Left lung (tissue), 4 donors: ENCODE measurements at regions not wholly inside any gene's neighbourhood (a gene's known extent, or its start where the extent isn't known, plus 50 kb on each side); places are given as distances from the start of the nearest gene placed in this dataset.

Source experiments
- ATAC-seq: fragments of 200-7000 bp; cut with Tn5 transposase; one replicate; pipeline ENCODE4 v1.9.1; 2020; ENCODE audit warnings: moderate library complexity
- DNase-seq, 4 donors: peaks; one replicate each; pipeline ENCODE4 v3.0.0-alpha.2; 2013 to 2020
- H3K27ac ChIP-seq, 2 donors: fragments of 200-600 bp; sonication (generic) in 1 of 2; one replicate each; pipeline versions ENCODE4 v1.5.0 to v1.8.0; 2020 to 2021
- H3K27me3 ChIP-seq, 2 donors: fragments of 200-600 bp; sonication (generic) in 1 of 2; one replicate each; pipeline versions ENCODE4 v1.5.0 to v1.8.0; 2020 to 2021
- H3K36me3 ChIP-seq, 2 donors: fragments of 200-600 bp; sonication (generic) in 1 of 2; one replicate each; pipeline versions ENCODE4 v1.5.0 to v1.8.0; 2020 to 2021
- H3K4me1 ChIP-seq, 2 donors: fragments of 200-600 bp; one replicate each; pipeline ENCODE4 v1.8.0; 2021
- H3K4me3 ChIP-seq, 2 donors: fragments of 200-600 bp; sonication (generic) in 1 of 2; one replicate each; pipeline versions ENCODE4 v1.5.0 to v1.8.0; 2020 to 2021; ENCODE audit warnings: mild to moderate bottlenecking in 1 of 2
- H3K9me3 ChIP-seq, 2 donors: fragments of 200-600 bp; sonication (generic) in 1 of 2; one replicate each; pipeline versions ENCODE4 v1.5.0 to v1.8.0; 2020 to 2021
- CTCF ChIP-seq, 2 donors: fragments of 200-600 bp; sonication (generic) in 1 of 2; IDR thresholded peaks; one replicate each; pipeline versions ENCODE4 v1.5.0 to v1.8.0; 2021; ENCODE audit warnings: antibody characterized with exemption in 2 of 2
- intact Hi-C, 2 donors: fragments of 100-400 bp; cut with DNase I; formaldehyde crosslinking; loops; one replicate each; pipeline versions ENCODE4 v1.11.2 to v1.14.2; 2022
- donor health status: DM: no; HTN: yes; CAD: no.
- donor health status: DM: no; HTN: no; CAD: no.

GRCh38 chr12:126547905-126548304, 1482.7 kb downstream of the AACS start:
- H3K4me1 ChIP-seq = no peaks in the 10 kb centered on the region
- no peaks in the 10 kb centered on the region for H3K9me3 ChIP-seq
- H3K4me3 ChIP-seq = no peak overlapping the region
- no peak for ATAC-seq
- H3K27me3 ChIP-seq = no peaks in the 10 kb centered on the region
- no peaks in the 10 kb centered on the region for H3K36me3 ChIP-seq
- intact Hi-C loops = no loop called here
- no peak for DNase-seq
- H3K27ac ChIP-seq = no peak overlapping the region
- no peak for TF ChIP-seq CTCF (IDR thresholded peaks at IDR 0.05)

GRCh38 chr12:126551869-126552268, 1486.6 kb downstream of the AACS start:
- intact Hi-C loops = no loop called here
- ATAC-seq = no peak

GRCh38 chr12:126554625-126555024, 1489.4 kb downstream of the AACS start:
- no peak for DNase-seq
- Histone ChIP-seq H3K4me3 (no peak overlapping the region), H3K4me1 (no peaks in the 10 kb centered on the region), H3K36me3 (no peaks in the 10 kb centered on the region), H3K27ac (no peak overlapping the region), H3K9me3 (peaks cover 0 to 11% of the 10 kb centered on the region in 2 donors), H3K27me3 (no peaks in the 10 kb centered on the region)
- no peak for TF ChIP-seq CTCF (IDR thresholded peaks at IDR 0.05)
- no peak for ATAC-seq
- intact Hi-C loops = no loop called here

More at GRCh38 chr12:126551869-126552268, 1486.6 kb downstream of the AACS start:
- H3K9me3 ChIP-seq = peaks cover 0 to 9% of the 10 kb centered on the region in 2 donors
- no peaks in the 10 kb centered on the region for H3K36me3 ChIP-seq
- H3K27me3 ChIP-seq = no peaks in the 10 kb centered on the region
- no peak overlapping the region for H3K27ac ChIP-seq
- DNase-seq = no peak
- TF ChIP-seq CTCF (IDR thresholded peaks at IDR 0.05) = no peak
- no peak overlapping the region for H3K4me3 ChIP-seq
- H3K4me1 ChIP-seq = no peaks in the 10 kb centered on the region

- Histone ChIP-seq H3K36me3 (no peaks in the 10 kb centered on the region), H3K27me3 (no peaks in the 10 kb centered on the region), H3K9me3 (peaks cover 0 to 11% of the 10 kb centered on the region in 2 donors), H3K4me3 (no peak overlapping the region), H3K27ac (no peak overlapping the region), H3K4me1 (no peaks in the 10 kb centered on the region)
- ATAC-seq (no peak), DNase-seq (no peak)
- intact Hi-C loops = no loop called here
- no peak for TF ChIP-seq CTCF (IDR thresholded peaks at IDR 0.05)
Observed at GRCh38 chr12:126557659-126558058, 1492.4 kb downstream of the AACS start.

GRCh38 chr12:126558219-126558618, 1493.0 kb downstream of the AACS start:
- ATAC-seq (no peak), DNase-seq (no peak)
- no peaks in the 10 kb centered on the region for H3K27me3 ChIP-seq
- H3K36me3 ChIP-seq = no peaks in the 10 kb centered on the region
- TF ChIP-seq CTCF (IDR thresholded peaks at IDR 0.05) = no peak
- H3K27ac ChIP-seq = no peak overlapping the region
- intact Hi-C loops = no loop called here
- no peaks in the 10 kb centered on the region for H3K4me1 ChIP-seq
- H3K9me3 ChIP-seq = peaks cover 0 to 11% of the 10 kb centered on the region in 2 donors
- H3K4me3 ChIP-seq = no peak overlapping the region
